AG10803 (cell line): ENCODE measurements at regions not wholly inside any gene's neighbourhood (a gene's known extent, or its start where the extent isn't known, plus 50 kb on each side); places are given as distances from the start of the nearest gene placed in this dataset.
A peak's percentile ranks its signal among the peaks of the same experiment; 100 is the strongest.

Experiments
- DNase-seq: peaks from one replicate; pipeline ENCODE4 v3.0.0; 2010; ENCODE audit warnings: low read depth
- H3K4me3 ChIP-seq: 2 replicates; pipeline ENCODE4 v1.5.1; 2011; ENCODE audit warnings: mild to moderate bottlenecking, low read length, control low read depth
- TF ChIP-seq, protein P1 (sequence below): conservative IDR thresholded peaks from 2 replicates; pipeline ENCODE4 v1.5.1; 2011; ENCODE audit warnings: mild to moderate bottlenecking, low read length, control low read depth, inconsistent platforms

DNA sequence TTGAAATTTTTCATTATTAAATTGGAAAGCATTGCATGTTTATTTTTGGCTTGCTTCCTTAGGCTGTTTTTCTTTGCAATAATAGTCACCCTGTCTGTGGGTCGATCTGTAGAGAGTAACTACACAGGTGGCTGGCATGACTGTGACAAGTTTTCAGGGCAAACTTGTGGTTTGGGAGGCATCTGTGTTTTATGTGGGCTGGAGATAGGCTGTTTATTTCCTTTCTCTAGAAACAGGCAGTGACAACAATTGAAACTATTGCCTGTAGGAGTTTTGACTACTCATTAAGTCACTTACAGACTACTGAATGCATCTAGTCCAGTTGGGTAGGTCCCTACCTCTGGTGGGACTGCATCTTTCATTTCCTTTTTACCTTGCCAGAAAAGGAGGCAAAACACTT is 155.6 kb downstream of the DYRK2 start:
- H3K4me3 ChIP-seq = no peak overlapping the region
- TF ChIP-seq, protein P1, sequence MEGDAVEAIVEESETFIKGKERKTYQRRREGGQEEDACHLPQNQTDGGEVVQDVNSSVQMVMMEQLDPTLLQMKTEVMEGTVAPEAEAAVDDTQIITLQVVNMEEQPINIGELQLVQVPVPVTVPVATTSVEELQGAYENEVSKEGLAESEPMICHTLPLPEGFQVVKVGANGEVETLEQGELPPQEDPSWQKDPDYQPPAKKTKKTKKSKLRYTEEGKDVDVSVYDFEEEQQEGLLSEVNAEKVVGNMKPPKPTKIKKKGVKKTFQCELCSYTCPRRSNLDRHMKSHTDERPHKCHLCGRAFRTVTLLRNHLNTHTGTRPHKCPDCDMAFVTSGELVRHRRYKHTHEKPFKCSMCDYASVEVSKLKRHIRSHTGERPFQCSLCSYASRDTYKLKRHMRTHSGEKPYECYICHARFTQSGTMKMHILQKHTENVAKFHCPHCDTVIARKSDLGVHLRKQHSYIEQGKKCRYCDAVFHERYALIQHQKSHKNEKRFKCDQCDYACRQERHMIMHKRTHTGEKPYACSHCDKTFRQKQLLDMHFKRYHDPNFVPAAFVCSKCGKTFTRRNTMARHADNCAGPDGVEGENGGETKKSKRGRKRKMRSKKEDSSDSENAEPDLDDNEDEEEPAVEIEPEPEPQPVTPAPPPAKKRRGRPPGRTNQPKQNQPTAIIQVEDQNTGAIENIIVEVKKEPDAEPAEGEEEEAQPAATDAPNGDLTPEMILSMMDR = no peak
- DNase-seq = no peak

DNA sequence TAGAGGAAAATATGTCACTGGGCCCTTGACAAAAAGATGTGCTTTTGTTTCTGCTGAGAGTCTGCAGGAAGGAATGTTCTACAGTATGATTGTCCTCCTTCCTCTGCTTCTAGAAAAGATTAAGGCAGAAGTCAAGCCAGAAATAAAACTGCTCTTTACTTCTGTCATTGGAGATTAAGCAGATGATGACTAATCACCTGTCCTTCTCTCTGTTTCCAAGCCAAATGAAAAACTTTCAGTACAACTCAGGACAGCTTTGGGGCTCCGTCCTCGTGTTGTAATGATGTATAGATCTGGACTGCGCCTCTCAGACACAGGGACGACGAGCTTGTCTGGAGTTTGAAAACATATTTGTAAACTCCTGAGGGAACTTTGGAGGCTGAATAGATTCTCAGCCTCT is 159.3 kb downstream of the DYRK2 start:
- TF ChIP-seq, protein P1 = no peak
- DNase-seq = peak; percentile 10

DNA sequence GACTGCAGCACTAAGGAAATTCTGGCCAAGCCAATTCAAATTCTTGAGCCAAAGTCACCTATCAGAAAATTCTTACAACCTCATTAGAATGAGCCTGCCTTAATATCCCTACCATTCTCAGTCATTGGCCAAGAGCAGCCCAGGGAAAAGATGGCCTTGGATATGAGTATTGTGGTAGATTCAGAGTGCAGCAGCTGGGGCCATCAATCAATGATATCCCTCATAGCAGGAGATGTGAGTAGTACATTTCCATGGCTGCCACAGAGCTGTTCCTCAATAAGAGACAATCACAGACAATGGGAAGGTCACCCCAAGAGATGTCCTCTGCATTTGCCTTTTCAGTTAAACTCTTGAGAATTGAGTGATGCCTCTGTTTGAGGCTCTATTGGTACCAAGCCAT is 161.6 kb downstream of the DYRK2 start:
- no peak overlapping the region for H3K4me3 ChIP-seq
- TF ChIP-seq, protein P1 = no peak
- no peak for DNase-seq

More for the DNA sequence above, 159.3 kb downstream of the DYRK2 start:
- no peak overlapping the region for H3K4me3 ChIP-seq

DNA sequence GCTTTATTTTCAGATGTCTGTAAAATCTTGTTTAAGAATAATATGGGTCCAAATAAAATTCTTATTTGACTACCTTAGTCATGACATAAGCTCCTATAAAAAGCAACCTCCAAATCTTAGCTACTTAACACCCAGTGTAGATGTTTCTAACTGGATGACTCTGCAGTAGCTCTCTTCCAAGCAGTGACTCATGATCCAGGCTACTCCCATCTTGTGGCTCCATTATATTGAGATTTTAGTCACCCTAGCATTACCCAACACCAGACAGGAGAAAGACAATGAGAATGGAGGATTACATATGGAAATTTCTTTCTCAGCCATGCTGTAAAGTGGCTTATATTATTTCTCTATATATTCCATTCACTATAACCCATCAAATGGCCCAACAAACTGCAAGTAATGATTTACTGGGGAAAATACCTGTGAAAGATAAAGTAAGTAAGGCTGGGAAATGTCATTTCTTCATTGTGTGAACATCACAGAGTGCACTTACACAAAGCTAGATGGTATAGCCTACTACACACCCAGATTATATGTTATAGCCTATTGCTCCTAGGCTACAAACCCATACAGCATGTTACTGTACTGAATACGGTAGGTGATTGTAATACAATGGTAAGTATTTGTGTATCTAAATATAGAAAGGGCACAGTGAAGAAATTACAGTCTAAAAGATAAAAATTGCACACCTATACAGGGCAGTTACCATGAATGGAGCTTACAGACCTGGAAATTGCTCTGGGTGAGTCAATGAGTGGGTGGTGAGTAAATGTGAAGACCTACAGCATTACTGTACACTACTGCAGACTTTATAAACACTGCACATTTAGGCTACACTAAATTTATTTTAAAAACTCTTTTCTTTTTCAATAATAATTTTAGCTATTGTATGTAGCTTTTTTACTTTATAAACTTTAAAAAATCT is 163.2 kb downstream of the DYRK2 start:
- H3K4me3 ChIP-seq = no peak overlapping the region
- TF ChIP-seq, protein P1 = no peak
- peak; percentile 54 for DNase-seq

DNA sequence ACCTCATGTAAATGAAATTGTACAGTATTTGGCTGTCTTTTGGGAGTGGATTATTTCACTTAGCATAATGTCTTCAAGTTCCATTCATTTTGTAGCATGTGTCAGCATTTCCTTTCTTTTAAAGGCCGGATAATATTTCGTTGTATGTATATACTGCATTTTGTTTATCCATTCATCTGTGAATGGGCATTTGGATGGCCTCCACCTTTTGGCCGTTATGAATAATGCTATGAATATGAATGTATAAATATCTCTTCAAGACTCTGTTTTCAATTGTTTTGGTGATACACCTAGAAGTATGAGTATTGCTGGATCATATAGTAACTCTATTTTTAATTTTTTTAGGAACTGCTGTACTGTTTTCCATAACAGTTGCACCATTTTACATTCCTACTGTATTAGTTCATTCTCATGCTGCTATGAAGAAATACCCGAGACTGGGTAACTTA is 164.9 kb downstream of the DYRK2 start:
- no peak overlapping the region for H3K4me3 ChIP-seq
- TF ChIP-seq, protein P1 = no peak
- no peak for DNase-seq

DNA sequence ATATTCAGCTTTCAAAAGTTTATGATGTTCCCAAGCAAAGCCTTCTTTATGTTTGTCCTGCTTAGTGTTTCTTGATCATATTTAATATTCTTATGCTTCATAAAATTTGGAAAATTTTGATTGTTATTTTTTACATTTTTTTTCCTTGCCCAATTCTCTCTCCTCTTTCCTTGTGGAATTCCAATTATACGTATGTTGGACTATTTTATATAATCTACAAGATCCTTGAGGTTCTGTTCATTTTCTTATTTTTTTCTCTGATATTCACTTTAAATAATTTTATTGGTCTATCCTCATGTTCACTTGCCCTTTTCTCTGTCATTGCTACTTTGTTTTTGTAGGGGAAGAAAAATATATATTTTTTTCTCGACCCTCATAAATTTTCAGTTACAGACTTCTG is 167.7 kb downstream of the DYRK2 start:
- DNase-seq = no peak

DNA sequence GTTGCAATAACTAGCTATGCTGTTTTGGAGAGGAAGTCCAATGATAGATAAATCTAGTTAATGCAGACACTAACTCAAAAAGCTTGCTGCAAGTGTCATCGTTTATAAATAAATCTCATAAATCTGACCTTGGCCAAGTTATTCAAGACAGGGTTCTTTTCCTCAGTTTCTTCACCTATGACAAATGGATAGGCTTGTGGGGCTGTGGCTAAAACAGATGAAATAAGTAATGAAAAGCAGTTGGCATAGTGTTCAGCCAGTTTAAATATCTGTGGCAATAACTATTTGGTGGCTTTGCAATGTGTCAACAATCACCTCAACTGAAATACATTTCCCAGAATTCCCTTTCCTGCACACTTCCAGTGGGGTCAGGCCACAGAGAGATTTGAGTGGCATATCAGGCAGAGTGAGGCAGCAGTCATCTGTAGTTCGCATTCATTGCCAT is 169.9 kb downstream of the DYRK2 start:
- peak; percentile 72 for DNase-seq
- TF ChIP-seq, protein P1 = no peak
- no peak overlapping the region for H3K4me3 ChIP-seq

More for the DNA sequence above, 167.7 kb downstream of the DYRK2 start:
- no peak overlapping the region for H3K4me3 ChIP-seq
- TF ChIP-seq, protein P1 = no peak
